ENCODE measurements at regions not wholly inside any gene's neighbourhood (a gene's known extent, or its start where the extent isn't known, plus 50 kb on each side); places are given as distances from the start of the nearest gene placed in this dataset.

GRCh38 chr18:42620657-42621056 lies 494.8 kb downstream of the RIT2 start:
- TF ChIP-seq CTCF (IDR thresholded peaks at IDR 0.05): no peak
- TF ChIP-seq POLR2A (IDR thresholded peaks at IDR 0.05): no peak
